GM23338 (cell line): ENCODE measurements at regions not wholly inside any gene's neighbourhood (a gene's known extent, or its start where the extent isn't known, plus 50 kb on each side); places are given as distances from the start of the nearest gene placed in this dataset.

Experiments used
- ATAC-seq: fragments of 200-7000 bp; cut with Tn5 transposase; 3 replicates; pipeline ENCODE4 v1.9.1; 2020
- DNase-seq: peaks from one replicate; pipeline ENCODE4 v3.0.0-alpha.2; 2015; ENCODE audit warnings: low spot score
- H2AFZ ChIP-seq: fragments of 200-600 bp; sonication (generic); 2 replicates; pipeline ENCODE4 v1.8.0; 2016; ENCODE audit warnings: antibody characterized with exemption, mild to moderate bottlenecking, moderate library complexity
- H3F3A ChIP-seq: fragments of 200-600 bp; sonication (generic); replicated peaks from 2 replicates; pipeline ENCODE4 v1.8.0; 2017; ENCODE audit warnings: antibody characterized with exemption, mixed run types, low read depth
- H3K27ac ChIP-seq: fragments of 200-600 bp; sonication (generic); 2 replicates; pipeline ENCODE4 v1.6.1; 2016; ENCODE audit warnings: low read depth
- H3K27me3 ChIP-seq: fragments of 200-600 bp; sonication (generic); 2 replicates; pipeline ENCODE4 v1.8.0; 2016; ENCODE audit warnings: mild to moderate bottlenecking, mixed run types, moderate library complexity; ENCODE audit not compliant: insufficient read depth
- H3K36me3 ChIP-seq: fragments of 200-600 bp; sonication (generic); 2 replicates; pipeline ENCODE4 v1.8.0; 2016; ENCODE audit warnings: mild to moderate bottlenecking; ENCODE audit not compliant: insufficient read depth
- H3K4me1 ChIP-seq: fragments of 200-600 bp; sonication (generic); 2 replicates; pipeline ENCODE4 v1.8.0; 2016; ENCODE audit warnings: mild to moderate bottlenecking, moderate library complexity; ENCODE audit not compliant: insufficient read depth
- H3K4me2 ChIP-seq: fragments of 200-600 bp; sonication (generic); 2 replicates; pipeline ENCODE4 v1.7.1; 2017; ENCODE audit warnings: mixed run types
- H3K4me3 ChIP-seq: fragments of 200-600 bp; sonication (generic); 2 replicates; pipeline ENCODE4 v1.6.1; 2016; ENCODE audit warnings: mixed run types
- H3K79me2 ChIP-seq: fragments of 200-600 bp; sonication (generic); replicated peaks from 2 replicates; pipeline ENCODE4 v1.8.0; 2017; ENCODE audit warnings: mild to moderate bottlenecking; ENCODE audit not compliant: insufficient read depth
- H3K9me2 ChIP-seq: fragments of 200-600 bp; sonication (generic); 2 replicates; pipeline ENCODE4 v1.8.0; 2017; ENCODE audit not compliant: insufficient read depth
- H4K20me1 ChIP-seq: fragments of 200-600 bp; sonication (generic); replicated peaks from 2 replicates; pipeline ENCODE4 v1.8.0; 2017; ENCODE audit warnings: mild to moderate bottlenecking; ENCODE audit not compliant: insufficient read depth
- H3K27ac Mint-ChIP-seq: 2 replicates; pipeline ENCODE4 v1.8.0; 2020; ENCODE audit warnings: inconsistent platforms, mild to moderate bottlenecking, moderate library complexity, mixed read lengths
- H3K27me3 Mint-ChIP-seq: 3 replicates; pipeline ENCODE4 v1.8.0; 2022; ENCODE audit warnings: low read depth, mild to moderate bottlenecking, moderate library complexity, mixed read lengths, inconsistent platforms; ENCODE audit not compliant: insufficient read depth, poor library complexity
- H3K36me3 Mint-ChIP-seq: 3 replicates; pipeline ENCODE4 v1.8.0; 2021; ENCODE audit warnings: low read depth, mild to moderate bottlenecking, inconsistent platforms, moderate library complexity, mixed read lengths
- H3K4me1 Mint-ChIP-seq: 3 replicates; pipeline ENCODE4 v1.8.0; 2020; ENCODE audit warnings: mild to moderate bottlenecking, inconsistent platforms, mixed read lengths
- H3K4me3 Mint-ChIP-seq: 3 replicates; pipeline ENCODE4 v1.8.0; 2021; ENCODE audit warnings: moderate library complexity, mild to moderate bottlenecking, inconsistent platforms, mixed read lengths
- H3K9me3 Mint-ChIP-seq: 3 replicates; pipeline ENCODE4 v1.8.0; 2020; ENCODE audit warnings: moderate library complexity, mild to moderate bottlenecking, inconsistent platforms, mixed read lengths
- CREB1 ChIP-seq: fragments of 250-450 bp; sonication (Bioruptor Pico); IDR thresholded peaks from 2 replicates; pipeline ENCODE4 v1.5.0; 2020; ENCODE audit warnings: low read depth, mild to moderate bottlenecking, moderate library complexity
- EZH2 ChIP-seq: fragments of 200-600 bp; sonication (generic); IDR thresholded peaks from one replicate; pipeline ENCODE4 v1.8.0; 2017; ENCODE audit warnings: antibody characterized with exemption, mild to moderate bottlenecking, low read depth; ENCODE audit not compliant: unreplicated experiment
- JUNB ChIP-seq: IDR thresholded peaks from one replicate; pipeline ENCODE4 v1.6.1; 2016; ENCODE audit warnings: antibody characterized with exemption; ENCODE audit not compliant: unreplicated experiment
- NANOG ChIP-seq: IDR thresholded peaks from 2 replicates; pipeline ENCODE4 v1.6.1; 2016; ENCODE audit warnings: antibody characterized with exemption, borderline replicate concordance
- POLR2AphosphoS5 ChIP-seq: IDR thresholded peaks from 2 replicates; pipeline ENCODE4 v1.6.1; 2016; ENCODE audit warnings: antibody characterized with exemption, low read depth
- STAT1 ChIP-seq: IDR thresholded peaks from one replicate; pipeline ENCODE4 v1.6.1; 2016; ENCODE audit warnings: antibody characterized with exemption; ENCODE audit not compliant: unreplicated experiment
- ZNF114 ChIP-seq: fragments of 250-450 bp; sonication (Bioruptor Pico); IDR thresholded peaks from 2 replicates; pipeline ENCODE4 v1.5.0; 2020; ENCODE audit warnings: mild to moderate bottlenecking, moderate library complexity
- ZNF331 ChIP-seq: fragments of 250-450 bp; sonication (Bioruptor Pico); IDR thresholded peaks from 2 replicates; pipeline ENCODE4 v1.5.0; 2020; ENCODE audit warnings: low read depth, mild to moderate bottlenecking, moderate library complexity
- TF ChIP-seq, protein P1 (sequence below), 2 experiments: fragments of 200-600 bp in 1 of 2; sonication (generic) in 1 of 2; conservative IDR thresholded peaks; 2 replicates each; pipeline versions ENCODE4 v1.5.1 to v1.6.1; 2016 to 2017; ENCODE audit warnings: antibody characterized with exemption in 2 of 2, low read depth in 2 of 2, mild to moderate bottlenecking in 2 of 2, moderate library complexity in 1 of 2
- TF ChIP-seq, protein P2 (sequence below): IDR thresholded peaks from one replicate; pipeline ENCODE4 v1.6.1; 2018; ENCODE audit warnings: antibody characterized with exemption; ENCODE audit not compliant: unreplicated experiment
- TF ChIP-seq, protein P3 (sequence below): fragments of 250-450 bp; sonication (Bioruptor Pico); IDR thresholded peaks from 2 replicates; pipeline ENCODE4 v1.5.0; 2020; ENCODE audit warnings: mild to moderate bottlenecking, moderate library complexity

DNA sequence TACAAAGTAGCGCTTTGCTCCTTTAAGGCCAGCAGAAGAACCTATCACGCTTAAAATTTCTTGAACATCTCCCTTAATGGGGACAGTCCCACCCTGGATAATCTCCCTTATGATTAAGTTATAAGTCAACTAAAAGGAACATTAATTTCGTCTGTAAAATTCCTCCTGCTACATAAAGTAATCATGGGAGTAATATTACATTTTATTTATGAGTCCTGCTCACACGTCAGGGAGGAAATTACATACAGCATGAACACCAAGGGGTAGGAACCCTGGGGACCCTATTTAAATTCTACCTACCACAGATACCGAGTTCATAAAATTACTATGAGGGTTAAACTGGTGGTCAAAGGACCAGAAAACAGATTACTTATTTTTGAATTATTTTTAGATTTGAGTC, 926.6 kb upstream of the MBL2 start:
- Histone ChIP-seq H3K4me2 (no peak overlapping the region), H3K4me3 (no peak overlapping the region), H3K36me3 (no peaks in the 10 kb centered on the region), H3K4me1 (no peaks in the 10 kb centered on the region), H3K79me2 (no peaks in the 10 kb centered on the region), H3K27me3 (no peaks in the 10 kb centered on the region), H2AFZ (no peak overlapping the region), H3K9me2 (0 out of 2 replicates have a peak, but pooled peaks cover 6% of the 10 kb centered on the region), H3K27ac (no peak overlapping the region), H3F3A (no peaks in the 10 kb centered on the region), H4K20me1 (no peaks in the 10 kb centered on the region)
- no peak for TF ChIP-seq JUNB
- TF ChIP-seq EZH2, result no peak
- no peak for TF ChIP-seq CREB1 (CRISPR knock-in tag)
- no peak for TF ChIP-seq NANOG
- TF ChIP-seq ZNF331 (CRISPR knock-in tag), result no peak
- no peak for TF ChIP-seq ZNF114
- TF ChIP-seq POLR2AphosphoS5, result no peak
- no peak for ATAC-seq
- no peak for DNase-seq
- Mint-ChIP-seq H3K4me1 (no peaks in the 10 kb centered on the region), H3K27ac (no peak overlapping the region), H3K4me3 (no peak overlapping the region), H3K36me3 (no peaks in the 10 kb centered on the region; the same call in 2 of the 3 replicates), H3K9me3 (no peaks in the 10 kb centered on the region; the same call in 2 of the 3 replicates), H3K27me3 (no peaks in the 10 kb centered on the region)

GRCh38 chr10:53697038-53697437, 924.5 kb upstream of the MBL2 start:
- Histone ChIP-seq H3K9me2 (0 out of 2 replicates have a peak, but pooled peaks cover 6% of the 10 kb centered on the region), H3K36me3 (no peaks in the 10 kb centered on the region), H3K79me2 (no peaks in the 10 kb centered on the region), H3K27me3 (no peaks in the 10 kb centered on the region), H3K27ac (no peak overlapping the region), H3F3A (no peaks in the 10 kb centered on the region), H3K4me2 (no peak overlapping the region), H4K20me1 (no peaks in the 10 kb centered on the region), H3K4me1 (no peaks in the 10 kb centered on the region), H2AFZ (no peak overlapping the region), H3K4me3 (no peak overlapping the region)
- Mint-ChIP-seq H3K4me1 (no peaks in the 10 kb centered on the region), H3K27ac (no peak overlapping the region), H3K9me3 (no peaks in the 10 kb centered on the region), H3K4me3 (no peak overlapping the region), H3K36me3 (no peaks in the 10 kb centered on the region), H3K27me3 (no peaks in the 10 kb centered on the region)
- DNase-seq (no peak), ATAC-seq (no peak)
- TF ChIP-seq JUNB (no peak), CREB1 (CRISPR knock-in tag) (no peak), EZH2 (no peak), STAT1 (no peak)
- TF ChIP-seq, protein P1, sequence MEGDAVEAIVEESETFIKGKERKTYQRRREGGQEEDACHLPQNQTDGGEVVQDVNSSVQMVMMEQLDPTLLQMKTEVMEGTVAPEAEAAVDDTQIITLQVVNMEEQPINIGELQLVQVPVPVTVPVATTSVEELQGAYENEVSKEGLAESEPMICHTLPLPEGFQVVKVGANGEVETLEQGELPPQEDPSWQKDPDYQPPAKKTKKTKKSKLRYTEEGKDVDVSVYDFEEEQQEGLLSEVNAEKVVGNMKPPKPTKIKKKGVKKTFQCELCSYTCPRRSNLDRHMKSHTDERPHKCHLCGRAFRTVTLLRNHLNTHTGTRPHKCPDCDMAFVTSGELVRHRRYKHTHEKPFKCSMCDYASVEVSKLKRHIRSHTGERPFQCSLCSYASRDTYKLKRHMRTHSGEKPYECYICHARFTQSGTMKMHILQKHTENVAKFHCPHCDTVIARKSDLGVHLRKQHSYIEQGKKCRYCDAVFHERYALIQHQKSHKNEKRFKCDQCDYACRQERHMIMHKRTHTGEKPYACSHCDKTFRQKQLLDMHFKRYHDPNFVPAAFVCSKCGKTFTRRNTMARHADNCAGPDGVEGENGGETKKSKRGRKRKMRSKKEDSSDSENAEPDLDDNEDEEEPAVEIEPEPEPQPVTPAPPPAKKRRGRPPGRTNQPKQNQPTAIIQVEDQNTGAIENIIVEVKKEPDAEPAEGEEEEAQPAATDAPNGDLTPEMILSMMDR (conservative IDR thresholded peaks at IDR 0.05; ENCODE audit: low read depth in 2 of 2), result no peak
- TF ChIP-seq, protein P2, sequence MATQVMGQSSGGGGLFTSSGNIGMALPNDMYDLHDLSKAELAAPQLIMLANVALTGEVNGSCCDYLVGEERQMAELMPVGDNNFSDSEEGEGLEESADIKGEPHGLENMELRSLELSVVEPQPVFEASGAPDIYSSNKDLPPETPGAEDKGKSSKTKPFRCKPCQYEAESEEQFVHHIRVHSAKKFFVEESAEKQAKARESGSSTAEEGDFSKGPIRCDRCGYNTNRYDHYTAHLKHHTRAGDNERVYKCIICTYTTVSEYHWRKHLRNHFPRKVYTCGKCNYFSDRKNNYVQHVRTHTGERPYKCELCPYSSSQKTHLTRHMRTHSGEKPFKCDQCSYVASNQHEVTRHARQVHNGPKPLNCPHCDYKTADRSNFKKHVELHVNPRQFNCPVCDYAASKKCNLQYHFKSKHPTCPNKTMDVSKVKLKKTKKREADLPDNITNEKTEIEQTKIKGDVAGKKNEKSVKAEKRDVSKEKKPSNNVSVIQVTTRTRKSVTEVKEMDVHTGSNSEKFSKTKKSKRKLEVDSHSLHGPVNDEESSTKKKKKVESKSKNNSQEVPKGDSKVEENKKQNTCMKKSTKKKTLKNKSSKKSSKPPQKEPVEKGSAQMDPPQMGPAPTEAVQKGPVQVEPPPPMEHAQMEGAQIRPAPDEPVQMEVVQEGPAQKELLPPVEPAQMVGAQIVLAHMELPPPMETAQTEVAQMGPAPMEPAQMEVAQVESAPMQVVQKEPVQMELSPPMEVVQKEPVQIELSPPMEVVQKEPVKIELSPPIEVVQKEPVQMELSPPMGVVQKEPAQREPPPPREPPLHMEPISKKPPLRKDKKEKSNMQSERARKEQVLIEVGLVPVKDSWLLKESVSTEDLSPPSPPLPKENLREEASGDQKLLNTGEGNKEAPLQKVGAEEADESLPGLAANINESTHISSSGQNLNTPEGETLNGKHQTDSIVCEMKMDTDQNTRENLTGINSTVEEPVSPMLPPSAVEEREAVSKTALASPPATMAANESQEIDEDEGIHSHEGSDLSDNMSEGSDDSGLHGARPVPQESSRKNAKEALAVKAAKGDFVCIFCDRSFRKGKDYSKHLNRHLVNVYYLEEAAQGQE, result no peak
- TF ChIP-seq, protein P3, sequence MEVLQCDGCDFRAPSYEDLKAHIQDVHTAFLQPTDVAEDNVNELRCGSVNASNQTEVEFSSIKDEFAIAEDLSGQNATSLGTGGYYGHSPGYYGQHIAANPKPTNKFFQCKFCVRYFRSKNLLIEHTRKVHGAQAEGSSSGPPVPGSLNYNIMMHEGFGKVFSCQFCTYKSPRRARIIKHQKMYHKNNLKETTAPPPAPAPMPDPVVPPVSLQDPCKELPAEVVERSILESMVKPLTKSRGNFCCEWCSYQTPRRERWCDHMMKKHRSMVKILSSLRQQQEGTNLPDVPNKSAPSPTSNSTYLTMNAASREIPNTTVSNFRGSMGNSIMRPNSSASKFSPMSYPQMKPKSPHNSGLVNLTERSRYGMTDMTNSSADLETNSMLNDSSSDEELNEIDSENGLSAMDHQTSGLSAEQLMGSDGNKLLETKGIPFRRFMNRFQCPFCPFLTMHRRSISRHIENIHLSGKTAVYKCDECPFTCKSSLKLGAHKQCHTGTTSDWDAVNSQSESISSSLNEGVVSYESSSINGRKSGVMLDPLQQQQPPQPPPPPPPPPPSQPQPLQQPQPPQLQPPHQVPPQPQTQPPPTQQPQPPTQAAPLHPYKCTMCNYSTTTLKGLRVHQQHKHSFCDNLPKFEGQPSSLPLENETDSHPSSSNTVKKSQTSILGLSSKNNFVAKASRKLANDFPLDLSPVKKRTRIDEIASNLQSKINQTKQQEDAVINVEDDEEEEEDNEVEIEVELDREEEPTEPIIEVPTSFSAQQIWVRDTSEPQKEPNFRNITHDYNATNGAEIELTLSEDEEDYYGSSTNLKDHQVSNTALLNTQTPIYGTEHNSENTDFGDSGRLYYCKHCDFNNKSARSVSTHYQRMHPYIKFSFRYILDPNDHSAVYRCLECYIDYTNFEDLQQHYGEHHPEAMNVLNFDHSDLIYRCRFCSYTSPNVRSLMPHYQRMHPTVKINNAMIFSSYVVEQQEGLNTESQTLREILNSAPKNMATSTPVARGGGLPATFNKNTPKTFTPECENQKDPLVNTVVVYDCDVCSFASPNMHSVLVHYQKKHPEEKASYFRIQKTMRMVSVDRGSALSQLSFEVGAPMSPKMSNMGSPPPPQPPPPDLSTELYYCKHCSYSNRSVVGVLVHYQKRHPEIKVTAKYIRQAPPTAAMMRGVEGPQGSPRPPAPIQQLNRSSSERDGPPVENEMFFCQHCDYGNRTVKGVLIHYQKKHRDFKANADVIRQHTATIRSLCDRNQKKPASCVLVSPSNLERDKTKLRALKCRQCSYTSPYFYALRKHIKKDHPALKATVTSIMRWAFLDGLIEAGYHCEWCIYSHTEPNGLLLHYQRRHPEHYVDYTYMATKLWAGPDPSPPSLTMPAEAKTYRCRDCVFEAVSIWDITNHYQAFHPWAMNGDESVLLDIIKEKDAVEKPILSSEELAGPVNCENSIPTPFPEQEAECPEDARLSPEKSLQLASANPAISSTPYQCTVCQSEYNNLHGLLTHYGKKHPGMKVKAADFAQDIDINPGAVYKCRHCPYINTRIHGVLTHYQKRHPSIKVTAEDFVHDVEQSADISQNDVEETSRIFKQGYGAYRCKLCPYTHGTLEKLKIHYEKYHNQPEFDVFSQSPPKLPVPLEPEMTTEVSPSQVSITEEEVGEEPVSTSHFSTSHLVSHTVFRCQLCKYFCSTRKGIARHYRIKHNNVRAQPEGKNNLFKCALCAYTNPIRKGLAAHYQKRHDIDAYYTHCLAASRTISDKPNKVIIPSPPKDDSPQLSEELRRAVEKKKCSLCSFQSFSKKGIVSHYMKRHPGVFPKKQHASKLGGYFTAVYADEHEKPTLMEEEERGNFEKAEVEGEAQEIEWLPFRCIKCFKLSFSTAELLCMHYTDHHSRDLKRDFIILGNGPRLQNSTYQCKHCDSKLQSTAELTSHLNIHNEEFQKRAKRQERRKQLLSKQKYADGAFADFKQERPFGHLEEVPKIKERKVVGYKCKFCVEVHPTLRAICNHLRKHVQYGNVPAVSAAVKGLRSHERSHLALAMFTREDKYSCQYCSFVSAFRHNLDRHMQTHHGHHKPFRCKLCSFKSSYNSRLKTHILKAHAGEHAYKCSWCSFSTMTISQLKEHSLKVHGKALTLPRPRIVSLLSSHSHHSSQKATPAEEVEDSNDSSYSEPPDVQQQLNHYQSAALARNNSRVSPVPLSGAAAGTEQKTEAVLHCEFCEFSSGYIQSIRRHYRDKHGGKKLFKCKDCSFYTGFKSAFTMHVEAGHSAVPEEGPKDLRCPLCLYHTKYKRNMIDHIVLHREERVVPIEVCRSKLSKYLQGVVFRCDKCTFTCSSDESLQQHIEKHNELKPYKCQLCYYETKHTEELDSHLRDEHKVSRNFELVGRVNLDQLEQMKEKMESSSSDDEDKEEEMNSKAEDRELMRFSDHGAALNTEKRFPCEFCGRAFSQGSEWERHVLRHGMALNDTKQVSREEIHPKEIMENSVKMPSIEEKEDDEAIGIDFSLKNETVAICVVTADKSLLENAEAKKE (CRISPR knock-in tag), result no peak
